Mucosa of rectum (tissue), 2 donors: ENCODE measurements at regions not wholly inside any gene's neighbourhood (a gene's known extent, or its start where the extent isn't known, plus 50 kb on each side); places are given as distances from the start of the nearest gene placed in this dataset.

Source experiments
- H3K27ac ChIP-seq, 2 donors: one replicate each; pipeline ENCODE4 v1.7.0; 2013; ENCODE audit warnings: inconsistent platforms in 2 of 2, low read depth in 2 of 2, low read length in 2 of 2
- H3K27me3 ChIP-seq, 2 donors: one replicate each; pipeline ENCODE4 v1.7.0; 2013; ENCODE audit warnings: low read length in 2 of 2; ENCODE audit not compliant: control insufficient read depth in 2 of 2, insufficient read depth in 2 of 2
- H3K36me3 ChIP-seq, 2 donors: one replicate each; pipeline ENCODE4 v1.7.0; 2013; ENCODE audit warnings: low read length in 2 of 2; ENCODE audit not compliant: control insufficient read depth in 2 of 2, insufficient read depth in 2 of 2
- H3K4me1 ChIP-seq, 2 donors: one replicate each; pipeline ENCODE4 v1.7.0; 2013; ENCODE audit warnings: low read length in 2 of 2, mild to moderate bottlenecking in 1 of 2; ENCODE audit not compliant: control insufficient read depth in 2 of 2, insufficient read depth in 2 of 2
- H3K4me3 ChIP-seq, 2 donors: one replicate each; pipeline ENCODE4 v1.7.0; 2013; ENCODE audit warnings: low read length in 2 of 2
- H3K9ac ChIP-seq, 2 donors: one replicate each; pipeline ENCODE4 v1.7.0; 2013; ENCODE audit warnings: low read length in 2 of 2, low read depth in 1 of 2, mild to moderate bottlenecking in 1 of 2
- H3K9me3 ChIP-seq, 2 donors: one replicate each; pipeline ENCODE4 v1.7.0; 2013; ENCODE audit warnings: low read length in 2 of 2; ENCODE audit not compliant: control insufficient read depth in 2 of 2
- donor health status: healthy.
- donor health status: Normal muscosa, but diverticular disease.

DNA sequence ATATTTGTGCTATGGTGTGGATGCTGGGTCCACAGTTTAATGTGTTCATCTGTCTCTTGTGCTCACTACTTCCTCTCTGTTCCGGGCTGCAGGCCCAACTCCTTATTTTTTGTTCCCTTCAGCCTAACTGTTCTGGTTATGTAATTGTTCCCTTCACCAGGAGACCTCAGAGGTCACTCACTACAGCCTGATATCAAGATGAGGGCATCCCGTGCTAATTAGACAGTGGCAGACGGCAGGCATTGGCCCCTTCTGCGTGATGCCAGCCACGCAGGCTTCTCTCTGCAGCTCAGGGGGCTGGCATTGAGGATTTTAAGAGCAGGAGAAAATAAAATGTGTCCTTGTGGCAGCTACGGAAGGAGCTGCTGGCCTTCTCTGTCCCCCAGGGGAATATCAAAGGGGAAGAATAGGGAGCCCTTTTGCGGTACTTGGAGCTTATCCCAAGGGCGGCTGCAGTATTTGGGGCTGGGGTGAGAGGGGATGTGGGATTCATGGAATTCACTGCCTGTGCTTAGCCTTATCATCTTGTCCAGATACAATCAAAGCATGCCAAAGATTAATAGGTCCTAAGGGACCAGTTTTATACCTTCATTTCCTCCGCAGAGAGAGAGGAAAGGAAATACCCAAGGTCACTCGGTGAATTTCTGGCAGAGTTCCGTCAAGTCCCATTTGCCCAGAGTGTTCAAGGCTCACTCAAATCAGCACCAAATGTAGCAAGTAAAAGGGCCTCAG is 53.3 kb upstream of the TRIB2 start:
- H3K9me3 ChIP-seq, result no peaks in the 10 kb centered on the region
- no peaks in the 10 kb centered on the region for H3K4me1 ChIP-seq
- H3K27ac ChIP-seq, result no peak overlapping the region
- no peaks in the 10 kb centered on the region for H3K36me3 ChIP-seq
- H3K9ac ChIP-seq, result no peak overlapping the region
- no peak overlapping the region for H3K4me3 ChIP-seq
- no peaks in the 10 kb centered on the region for H3K27me3 ChIP-seq

DNA sequence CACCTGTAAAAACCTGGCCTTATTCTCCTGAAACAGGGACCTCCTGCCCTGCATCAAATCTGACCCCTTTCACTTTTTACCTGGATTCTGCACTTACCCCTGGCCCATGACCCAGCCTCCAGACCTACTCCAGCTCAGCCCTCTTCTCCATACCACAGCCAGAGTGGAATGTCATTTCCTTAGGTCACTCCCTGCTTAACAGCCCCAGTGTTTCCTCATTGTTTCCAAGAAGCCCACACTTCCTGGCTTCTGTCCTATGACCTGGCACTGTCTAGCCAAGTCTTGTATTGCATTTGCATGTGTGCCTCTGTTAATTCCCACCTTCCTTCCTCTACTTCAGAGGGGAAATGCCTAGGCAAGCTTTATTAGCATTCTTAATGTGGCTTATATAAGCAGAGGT is 51.4 kb upstream of the TRIB2 start:
- H3K4me3 ChIP-seq, result no peak overlapping the region
- H3K27ac ChIP-seq, result no peak overlapping the region
- H3K9ac ChIP-seq, result no peak overlapping the region
- H3K36me3 ChIP-seq, result no peaks in the 10 kb centered on the region
- H3K9me3 ChIP-seq, result no peaks in the 10 kb centered on the region
- H3K27me3 ChIP-seq, result no peaks in the 10 kb centered on the region
- no peaks in the 10 kb centered on the region for H3K4me1 ChIP-seq

DNA sequence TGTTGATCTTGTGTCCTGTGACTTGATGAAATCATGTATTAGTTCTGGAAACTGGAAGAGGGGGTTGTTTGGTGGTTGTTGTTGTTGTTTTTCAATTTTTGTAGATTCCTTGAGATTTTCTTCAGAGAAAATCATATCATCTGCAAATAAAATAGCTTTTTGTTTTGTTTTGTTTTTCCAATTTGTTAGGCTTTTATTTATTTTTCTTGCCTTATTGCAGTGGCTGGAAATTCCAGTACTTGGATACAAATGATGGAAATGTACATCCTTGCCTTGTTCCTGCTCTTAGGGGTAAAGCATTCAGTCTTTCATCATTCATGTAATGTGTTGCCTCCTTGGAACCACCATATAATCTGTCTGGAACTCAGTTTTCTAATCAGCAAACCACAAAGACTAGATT is 50.3 kb upstream of the TRIB2 start:
- Histone ChIP-seq H3K27ac (no peak overlapping the region), H3K36me3 (no peaks in the 10 kb centered on the region), H3K4me1 (no peaks in the 10 kb centered on the region), H3K9ac (no peak overlapping the region), H3K27me3 (no peaks in the 10 kb centered on the region), H3K9me3 (no peaks in the 10 kb centered on the region), H3K4me3 (no peak overlapping the region)
